Gastroesophageal sphincter (tissue), 4 donors: ENCODE measurements at regions not wholly inside any gene's neighbourhood (a gene's known extent, or its start where the extent isn't known, plus 50 kb on each side); places are given as distances from the start of the nearest gene placed in this dataset.

Experiments
- ATAC-seq: fragments of 150-250 bp; one replicate; pipeline ENCODE4 v1.9.1; 2016; ENCODE audit warnings: mild to moderate bottlenecking, moderate library complexity
- H3K27ac ChIP-seq, 4 donors: fragments of 200-600 bp; sonication (generic) in 3 of 4; 1 replicate in 3 of 4; 2 replicates in 1 of 4; pipeline ENCODE4 v1.5.1; 2016 to 2019
- H3K27me3 ChIP-seq: fragments of 200-600 bp; sonication (generic); one replicate; pipeline ENCODE4 v1.5.1; 2019
- H3K36me3 ChIP-seq, 2 donors: fragments of 200-600 bp; sonication (generic); one replicate each; pipeline ENCODE4 v1.5.1; 2019; ENCODE audit warnings: control low read depth in 1 of 2
- H3K4me1 ChIP-seq, 3 donors: fragments of 200-600 bp; sonication (generic); 1 replicate in 2 of 3; 2 replicates in 1 of 3; pipeline ENCODE4 v1.5.1; 2016 to 2019; ENCODE audit warnings: control low read depth in 2 of 3
- H3K4me3 ChIP-seq, 2 donors: fragments of 200-600 bp; sonication (generic); one replicate each; pipeline ENCODE4 v1.5.1; 2019; ENCODE audit warnings: mild to moderate bottlenecking in 1 of 2, moderate library complexity in 1 of 2
- H3K9me3 ChIP-seq, 3 donors: fragments of 200-600 bp; sonication (generic); one replicate each; pipeline ENCODE4 v1.5.1; 2017 to 2019; ENCODE audit warnings: control low read depth in 2 of 3
- CTCF ChIP-seq, 4 experiments: fragments of 200-600 bp in 2 of 4; fragments of 450-650 bp in 2 of 4; sonication (generic) in 1 of 4; IDR thresholded peaks; one replicate each; pipeline ENCODE4 v1.5.1; 2017 to 2019; ENCODE audit warnings: antibody characterized with exemption in 4 of 4, mild to moderate bottlenecking in 2 of 4, moderate library complexity in 2 of 4
- EP300 ChIP-seq: sonication (generic); formaldehyde crosslinking; IDR thresholded peaks from one replicate; pipeline ENCODE4 v1.6.1; 2017; ENCODE audit warnings: antibody characterized with exemption, mild to moderate bottlenecking
- POLR2A ChIP-seq, 2 donors: fragments of 450-650 bp; IDR thresholded peaks; one replicate each; pipeline ENCODE4 v1.6.1; 2017; ENCODE audit warnings: antibody characterized with exemption in 2 of 2, mild to moderate bottlenecking in 2 of 2, moderate library complexity in 1 of 2
- POLR2AphosphoS5 ChIP-seq: sonication (generic); formaldehyde crosslinking; IDR thresholded peaks from one replicate; pipeline ENCODE4 v1.6.1; 2017; ENCODE audit warnings: antibody characterized with exemption
- WGBS, 2 donors: methylation state at CpG; one replicate each; pipeline ENCODE4 v1.1.5; 2018; ENCODE audit warnings: low coverage in 1 of 2; 5-methylcytosine and 5-hydroxymethylcytosine counted together

- Histone ChIP-seq H3K36me3 (no peaks in the 10 kb centered on the region), H3K4me3 (no peak overlapping the region), H3K4me1 (no peaks in the 10 kb centered on the region), H3K27me3 (no peaks in the 10 kb centered on the region), H3K9me3 (peaks cover 0 to 6% (median 0%) of the 10 kb centered on the region in 3 donors), H3K27ac (no peak overlapping the region)
- no peak for ATAC-seq
- 60 to 100% methylated on average over 1 to 2 of the region's 2 CpGs for WGBS, 2 donors
- TF ChIP-seq POLR2AphosphoS5 (no peak), EP300 (no peak)
Measured at GRCh38 chr12:87376722-87377121, 652.5 kb downstream of the C12orf50 start.

- 45 to 83% methylated on average over 1 to 2 of the region's 2 CpGs for WGBS, 2 donors
- no peak for ATAC-seq
- Histone ChIP-seq H3K36me3 (no peaks in the 10 kb centered on the region), H3K4me1 (no peaks in the 10 kb centered on the region), H3K4me3 (no peak overlapping the region), H3K27me3 (no peaks in the 10 kb centered on the region), H3K27ac (no peak overlapping the region), H3K9me3 (no peaks in the 10 kb centered on the region)
- TF ChIP-seq POLR2A (IDR thresholded peaks at IDR 0.05), result no peak
Measured at GRCh38 chr12:87369161-87369560, 660.0 kb downstream of the C12orf50 start.

- no peaks in the 10 kb centered on the region for H3K4me1 ChIP-seq
- H3K4me3 ChIP-seq, result no peak overlapping the region
- no peak overlapping the region for H3K27ac ChIP-seq
- ATAC-seq, result no peak
- TF ChIP-seq CTCF (IDR thresholded peaks at IDR 0.05) (no peak), EP300 (no peak), POLR2AphosphoS5 (no peak), POLR2A (IDR thresholded peaks at IDR 0.05) (no peak)
- no peaks in the 10 kb centered on the region for H3K9me3 ChIP-seq
- no peaks in the 10 kb centered on the region for H3K27me3 ChIP-seq
- no peaks in the 10 kb centered on the region for H3K36me3 ChIP-seq
- 85 to 90% methylated on average over 1 of the region's 1 CpG for WGBS, 2 donors
Measured at GRCh38 chr12:87368259-87368658, 660.9 kb downstream of the C12orf50 start.

- Histone ChIP-seq H3K36me3 (no peaks in the 10 kb centered on the region), H3K4me3 (no peak overlapping the region), H3K4me1 (no peaks in the 10 kb centered on the region), H3K27me3 (no peaks in the 10 kb centered on the region), H3K9me3 (peaks cover 0 to 5% (median 0%) of the 10 kb centered on the region in 3 donors), H3K27ac (no peak overlapping the region)
- TF ChIP-seq EP300, result no peak
- TF ChIP-seq CTCF (IDR thresholded peaks at IDR 0.05), result no peak
- 87 to 100% methylated on average over 1 of the region's 1 CpG for whole genome bisulfite sequencing, 2 donors
- no peak for ATAC-seq
Measured at GRCh38 chr12:87365423-87365822, 663.8 kb downstream of the C12orf50 start.

GRCh38 chr12:87363497-87364084 is 665.6 kb downstream of the C12orf50 start:
- TF ChIP-seq CTCF (IDR thresholded peaks at IDR 0.05) (no peak), POLR2AphosphoS5 (no peak), EP300 (no peak), POLR2A (IDR thresholded peaks at IDR 0.05) (no peak)
- 100% methylated on average over 2 of the region's 8 CpGs; no CpG with 5 or more reads in 1 of the 2 donors for WGBS, 2 donors
- Histone ChIP-seq H3K9me3 (peaks cover 0 to 22% (median 0%) of the 10 kb centered on the region in 3 donors), H3K27me3 (no peaks in the 10 kb centered on the region), H3K4me1 (no peaks in the 10 kb centered on the region), H3K27ac (no peak overlapping the region), H3K36me3 (no peaks in the 10 kb centered on the region), H3K4me3 (no peak overlapping the region)
- no peak for ATAC-seq

GRCh38 chr12:87349681-87350080 is 679.5 kb downstream of the C12orf50 start:
- Histone ChIP-seq H3K36me3 (no peaks in the 10 kb centered on the region), H3K27me3 (no peaks in the 10 kb centered on the region), H3K4me3 (no peak overlapping the region), H3K9me3 (no peaks in the 10 kb centered on the region), H3K4me1 (no peaks in the 10 kb centered on the region), H3K27ac (no peak overlapping the region)
- ATAC-seq, result no peak
- no peak for TF ChIP-seq EP300
- TF ChIP-seq CTCF (IDR thresholded peaks at IDR 0.05), result no peak
- TF ChIP-seq POLR2A (IDR thresholded peaks at IDR 0.05), result no peak
- WGBS, 2 donors, result 71% methylated on average over 2 of the region's 3 CpGs
